HEK293T (cell line): ENCODE measurements at regions not wholly inside any gene's neighbourhood (a gene's known extent, or its start where the extent isn't known, plus 50 kb on each side); places are given as distances from the start of the nearest gene placed in this dataset.

Source experiments
- ARNT ChIP-seq: fragments of 450-650 bp; IDR thresholded peaks from 2 replicates; pipeline ENCODE4 v1.6.1; 2017; ENCODE audit warnings: mild to moderate bottlenecking
- FOXA1 ChIP-seq: fragments of 450-650 bp; IDR thresholded peaks from 2 replicates; pipeline ENCODE4 v1.6.1; 2016; ENCODE audit warnings: mild to moderate bottlenecking
- FOXK2 ChIP-seq: fragments of 450-650 bp; IDR thresholded peaks from 2 replicates; pipeline ENCODE4 v1.6.1; 2016; ENCODE audit warnings: mild to moderate bottlenecking
- L3MBTL2 ChIP-seq: fragments of 450-650 bp; conservative IDR thresholded peaks from 2 replicates; pipeline ENCODE4 v1.6.1; 2016; ENCODE audit warnings: mild to moderate bottlenecking
- SUZ12 ChIP-seq: fragments of 450-650 bp; IDR thresholded peaks from 2 replicates; pipeline ENCODE4 v1.6.1; 2016; ENCODE audit warnings: mild to moderate bottlenecking

DNA sequence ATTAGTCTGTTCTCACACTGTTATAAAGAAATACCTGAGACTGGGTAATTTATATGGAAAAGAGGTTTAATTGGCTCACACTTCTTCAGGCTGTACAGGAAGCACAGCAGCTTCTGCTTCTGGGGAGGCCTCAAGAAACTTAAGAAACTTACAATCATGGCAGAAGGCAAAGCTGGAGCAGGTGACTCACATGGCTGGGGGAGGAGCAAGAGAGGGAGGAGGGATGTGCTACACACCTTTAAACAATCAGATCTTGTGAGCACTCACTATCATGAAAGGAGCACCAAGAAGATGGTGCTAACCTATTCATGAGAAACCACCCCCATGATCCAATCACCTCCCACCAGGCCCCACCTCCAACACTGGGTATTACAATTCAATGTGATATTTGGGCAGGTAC lies 381.6 kb downstream of the ETS1 start:
- TF ChIP-seq FOXA1 (no peak), FOXK2 (no peak), L3MBTL2 (no peak), ARNT (no peak), SUZ12 (no peak)
